ENCODE measurements at regions not wholly inside any gene's neighbourhood (a gene's known extent, or its start where the extent isn't known, plus 50 kb on each side); places are given as distances from the start of the nearest gene placed in this dataset.

DNA sequence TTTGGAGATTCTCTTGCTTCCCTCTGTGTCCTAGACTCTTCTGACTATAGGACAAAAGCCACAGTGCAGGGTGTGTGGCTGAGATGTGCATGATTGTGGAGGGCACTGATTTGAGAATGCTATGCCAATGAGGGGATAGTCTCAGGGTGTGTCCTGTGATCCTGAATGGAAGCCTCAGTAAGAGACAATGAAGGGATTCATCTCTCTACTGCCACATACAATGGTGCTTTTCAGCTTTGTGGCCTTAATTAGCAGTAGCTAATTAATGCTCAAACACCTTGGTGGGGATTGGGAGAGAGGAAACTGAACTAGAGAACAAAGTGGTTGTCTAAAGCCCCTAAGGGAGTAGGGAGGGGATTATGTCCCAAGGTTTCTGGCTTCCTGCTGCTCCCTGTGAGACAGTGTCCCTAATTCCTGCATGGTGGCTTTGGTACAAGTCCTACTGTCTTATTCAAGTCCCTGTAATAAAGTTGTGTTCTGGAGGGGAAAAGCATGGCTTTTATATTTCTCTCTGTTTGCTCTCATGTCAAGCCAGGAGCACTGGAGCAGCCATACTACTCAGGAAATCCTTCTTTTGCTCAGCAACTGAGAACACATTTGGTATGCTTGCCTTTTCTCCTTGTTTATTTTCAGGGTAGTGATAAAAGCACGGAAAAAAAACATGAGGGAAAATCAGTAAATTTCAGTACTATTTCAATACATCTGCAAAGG, 415.2 kb upstream of the TCF4 start (continued):
- TF ChIP-seq, protein P1, sequence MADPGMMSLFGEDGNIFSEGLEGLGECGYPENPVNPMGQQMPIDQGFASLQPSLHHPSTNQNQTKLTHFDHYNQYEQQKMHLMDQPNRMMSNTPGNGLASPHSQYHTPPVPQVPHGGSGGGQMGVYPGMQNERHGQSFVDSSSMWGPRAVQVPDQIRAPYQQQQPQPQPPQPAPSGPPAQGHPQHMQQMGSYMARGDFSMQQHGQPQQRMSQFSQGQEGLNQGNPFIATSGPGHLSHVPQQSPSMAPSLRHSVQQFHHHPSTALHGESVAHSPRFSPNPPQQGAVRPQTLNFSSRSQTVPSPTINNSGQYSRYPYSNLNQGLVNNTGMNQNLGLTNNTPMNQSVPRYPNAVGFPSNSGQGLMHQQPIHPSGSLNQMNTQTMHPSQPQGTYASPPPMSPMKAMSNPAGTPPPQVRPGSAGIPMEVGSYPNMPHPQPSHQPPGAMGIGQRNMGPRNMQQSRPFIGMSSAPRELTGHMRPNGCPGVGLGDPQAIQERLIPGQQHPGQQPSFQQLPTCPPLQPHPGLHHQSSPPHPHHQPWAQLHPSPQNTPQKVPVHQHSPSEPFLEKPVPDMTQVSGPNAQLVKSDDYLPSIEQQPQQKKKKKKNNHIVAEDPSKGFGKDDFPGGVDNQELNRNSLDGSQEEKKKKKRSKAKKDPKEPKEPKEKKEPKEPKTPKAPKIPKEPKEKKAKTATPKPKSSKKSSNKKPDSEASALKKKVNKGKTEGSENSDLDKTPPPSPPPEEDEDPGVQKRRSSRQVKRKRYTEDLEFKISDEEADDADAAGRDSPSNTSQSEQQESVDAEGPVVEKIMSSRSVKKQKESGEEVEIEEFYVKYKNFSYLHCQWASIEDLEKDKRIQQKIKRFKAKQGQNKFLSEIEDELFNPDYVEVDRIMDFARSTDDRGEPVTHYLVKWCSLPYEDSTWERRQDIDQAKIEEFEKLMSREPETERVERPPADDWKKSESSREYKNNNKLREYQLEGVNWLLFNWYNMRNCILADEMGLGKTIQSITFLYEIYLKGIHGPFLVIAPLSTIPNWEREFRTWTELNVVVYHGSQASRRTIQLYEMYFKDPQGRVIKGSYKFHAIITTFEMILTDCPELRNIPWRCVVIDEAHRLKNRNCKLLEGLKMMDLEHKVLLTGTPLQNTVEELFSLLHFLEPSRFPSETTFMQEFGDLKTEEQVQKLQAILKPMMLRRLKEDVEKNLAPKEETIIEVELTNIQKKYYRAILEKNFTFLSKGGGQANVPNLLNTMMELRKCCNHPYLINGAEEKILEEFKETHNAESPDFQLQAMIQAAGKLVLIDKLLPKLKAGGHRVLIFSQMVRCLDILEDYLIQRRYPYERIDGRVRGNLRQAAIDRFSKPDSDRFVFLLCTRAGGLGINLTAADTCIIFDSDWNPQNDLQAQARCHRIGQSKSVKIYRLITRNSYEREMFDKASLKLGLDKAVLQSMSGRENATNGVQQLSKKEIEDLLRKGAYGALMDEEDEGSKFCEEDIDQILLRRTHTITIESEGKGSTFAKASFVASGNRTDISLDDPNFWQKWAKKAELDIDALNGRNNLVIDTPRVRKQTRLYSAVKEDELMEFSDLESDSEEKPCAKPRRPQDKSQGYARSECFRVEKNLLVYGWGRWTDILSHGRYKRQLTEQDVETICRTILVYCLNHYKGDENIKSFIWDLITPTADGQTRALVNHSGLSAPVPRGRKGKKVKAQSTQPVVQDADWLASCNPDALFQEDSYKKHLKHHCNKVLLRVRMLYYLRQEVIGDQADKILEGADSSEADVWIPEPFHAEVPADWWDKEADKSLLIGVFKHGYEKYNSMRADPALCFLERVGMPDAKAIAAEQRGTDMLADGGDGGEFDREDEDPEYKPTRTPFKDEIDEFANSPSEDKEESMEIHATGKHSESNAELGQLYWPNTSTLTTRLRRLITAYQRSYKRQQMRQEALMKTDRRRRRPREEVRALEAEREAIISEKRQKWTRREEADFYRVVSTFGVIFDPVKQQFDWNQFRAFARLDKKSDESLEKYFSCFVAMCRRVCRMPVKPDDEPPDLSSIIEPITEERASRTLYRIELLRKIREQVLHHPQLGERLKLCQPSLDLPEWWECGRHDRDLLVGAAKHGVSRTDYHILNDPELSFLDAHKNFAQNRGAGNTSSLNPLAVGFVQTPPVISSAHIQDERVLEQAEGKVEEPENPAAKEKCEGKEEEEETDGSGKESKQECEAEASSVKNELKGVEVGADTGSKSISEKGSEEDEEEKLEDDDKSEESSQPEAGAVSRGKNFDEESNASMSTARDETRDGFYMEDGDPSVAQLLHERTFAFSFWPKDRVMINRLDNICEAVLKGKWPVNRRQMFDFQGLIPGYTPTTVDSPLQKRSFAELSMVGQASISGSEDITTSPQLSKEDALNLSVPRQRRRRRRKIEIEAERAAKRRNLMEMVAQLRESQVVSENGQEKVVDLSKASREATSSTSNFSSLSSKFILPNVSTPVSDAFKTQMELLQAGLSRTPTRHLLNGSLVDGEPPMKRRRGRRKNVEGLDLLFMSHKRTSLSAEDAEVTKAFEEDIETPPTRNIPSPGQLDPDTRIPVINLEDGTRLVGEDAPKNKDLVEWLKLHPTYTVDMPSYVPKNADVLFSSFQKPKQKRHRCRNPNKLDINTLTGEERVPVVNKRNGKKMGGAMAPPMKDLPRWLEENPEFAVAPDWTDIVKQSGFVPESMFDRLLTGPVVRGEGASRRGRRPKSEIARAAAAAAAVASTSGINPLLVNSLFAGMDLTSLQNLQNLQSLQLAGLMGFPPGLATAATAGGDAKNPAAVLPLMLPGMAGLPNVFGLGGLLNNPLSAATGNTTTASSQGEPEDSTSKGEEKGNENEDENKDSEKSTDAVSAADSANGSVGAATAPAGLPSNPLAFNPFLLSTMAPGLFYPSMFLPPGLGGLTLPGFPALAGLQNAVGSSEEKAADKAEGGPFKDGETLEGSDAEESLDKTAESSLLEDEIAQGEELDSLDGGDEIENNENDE (IDR thresholded peaks at IDR 0.05; ENCODE audit: insufficient replicate concordance, low read length), result no peak
- TF ChIP-seq, protein P2, sequence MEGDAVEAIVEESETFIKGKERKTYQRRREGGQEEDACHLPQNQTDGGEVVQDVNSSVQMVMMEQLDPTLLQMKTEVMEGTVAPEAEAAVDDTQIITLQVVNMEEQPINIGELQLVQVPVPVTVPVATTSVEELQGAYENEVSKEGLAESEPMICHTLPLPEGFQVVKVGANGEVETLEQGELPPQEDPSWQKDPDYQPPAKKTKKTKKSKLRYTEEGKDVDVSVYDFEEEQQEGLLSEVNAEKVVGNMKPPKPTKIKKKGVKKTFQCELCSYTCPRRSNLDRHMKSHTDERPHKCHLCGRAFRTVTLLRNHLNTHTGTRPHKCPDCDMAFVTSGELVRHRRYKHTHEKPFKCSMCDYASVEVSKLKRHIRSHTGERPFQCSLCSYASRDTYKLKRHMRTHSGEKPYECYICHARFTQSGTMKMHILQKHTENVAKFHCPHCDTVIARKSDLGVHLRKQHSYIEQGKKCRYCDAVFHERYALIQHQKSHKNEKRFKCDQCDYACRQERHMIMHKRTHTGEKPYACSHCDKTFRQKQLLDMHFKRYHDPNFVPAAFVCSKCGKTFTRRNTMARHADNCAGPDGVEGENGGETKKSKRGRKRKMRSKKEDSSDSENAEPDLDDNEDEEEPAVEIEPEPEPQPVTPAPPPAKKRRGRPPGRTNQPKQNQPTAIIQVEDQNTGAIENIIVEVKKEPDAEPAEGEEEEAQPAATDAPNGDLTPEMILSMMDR (IDR thresholded peaks at IDR 0.05; ENCODE audit: control extremely low read depth in 1 of 3, insufficient read depth in 1 of 3, low read depth in 1 of 3, low read length in 3 of 3), result no peak
- no peak for TF ChIP-seq FOSL1 (IDR thresholded peaks at IDR 0.05; ENCODE audit: insufficient read depth, low read depth, low read length)
- TF ChIP-seq CHD2 (IDR thresholded peaks at IDR 0.05; ENCODE audit: low read length), result no peak
- no peak for TF ChIP-seq HDAC6 (IDR thresholded peaks at IDR 0.05; ENCODE audit: low read depth, low read length)
- no peak for TF ChIP-seq ZNF274 (IDR thresholded peaks at IDR 0.05; ENCODE audit: borderline replicate concordance, extremely low read depth, low read length)
- no peak for TF ChIP-seq YY1 (IDR thresholded peaks at IDR 0.05; ENCODE audit: low read depth, low read length)

All from H1 (cell line).